Keratinocyte (primary cell): ENCODE measurements at regions not wholly inside any gene's neighbourhood (a gene's known extent, or its start where the extent isn't known, plus 50 kb on each side); places are given as distances from the start of the nearest gene placed in this dataset.

Source experiments
- DNase-seq: peaks from one replicate; pipeline ENCODE4 v3.0.0-alpha.2; 2011; ENCODE audit warnings: low read depth, missing footprints, low spot score
- FAIRE-seq: peaks from 2 replicates; lab custom pipeline; 2011; peaks lifted over from hg19 to GRCh38; lab: Jason Lieb, UNC
- H2AFZ ChIP-seq: 2 replicates; pipeline ENCODE4 v1.6.0; 2012; ENCODE audit warnings: low read length, control low read depth, inconsistent platforms; ENCODE audit not compliant: control insufficient read depth
- H3K27ac ChIP-seq: 2 replicates; pipeline ENCODE4 v1.5.1; 2011; ENCODE audit warnings: low read length; ENCODE audit not compliant: control insufficient read depth, insufficient read depth
- H3K27me3 ChIP-seq: 3 replicates; pipeline ENCODE4 v1.6.0; 2011; ENCODE audit warnings: low read length; ENCODE audit not compliant: control insufficient read depth, insufficient read depth; ENCODE audit errors: extremely low read depth
- H3K36me3 ChIP-seq, 2 experiments: 2 replicates in 1 of 2; 3 replicates in 1 of 2; pipeline ENCODE4 v1.5.1; 2011; ENCODE audit warnings: low read length in 2 of 2, mild to moderate bottlenecking in 1 of 2; ENCODE audit not compliant: control insufficient read depth in 2 of 2, insufficient read depth in 2 of 2; ENCODE audit errors: extremely low read depth in 1 of 2
- H3K4me1 ChIP-seq: 3 replicates; pipeline ENCODE4 v1.5.1; 2011; ENCODE audit warnings: low read length; ENCODE audit not compliant: control insufficient read depth, insufficient read depth; ENCODE audit errors: extremely low read depth
- H3K4me2 ChIP-seq: 3 replicates; pipeline ENCODE4 v1.6.0; 2011; ENCODE audit warnings: low read depth, low read length; ENCODE audit not compliant: control insufficient read depth, insufficient read depth; ENCODE audit errors: extremely low read depth
- H3K4me3 ChIP-seq, 3 experiments: fragments of 200-600 bp in 1 of 3; sonication (generic) in 1 of 3; 2 replicates in 2 of 3; 3 replicates in 1 of 3; pipeline ENCODE4 v1.5.1; 2011 to 2016; ENCODE audit warnings: low read length in 3 of 3, mild to moderate bottlenecking in 3 of 3, control low read depth in 2 of 3, inconsistent platforms in 1 of 3, low read depth in 1 of 3, mixed read lengths in 1 of 3, mixed run types in 1 of 3, moderate library complexity in 1 of 3; ENCODE audit not compliant: control insufficient read depth in 2 of 3, insufficient read depth in 2 of 3; ENCODE audit errors: extremely low read depth in 1 of 3
- H3K79me2 ChIP-seq: 2 replicates; pipeline ENCODE4 v1.6.0; 2012; ENCODE audit warnings: low read length; ENCODE audit not compliant: control insufficient read depth, insufficient read depth
- H3K9ac ChIP-seq: 3 replicates; pipeline ENCODE4 v1.6.0; 2011; ENCODE audit warnings: low read length; ENCODE audit not compliant: control insufficient read depth, insufficient read depth; ENCODE audit errors: extremely low read depth
- H3K9me1 ChIP-seq: 3 replicates; pipeline ENCODE4 v1.6.0; 2011; ENCODE audit warnings: low read length; ENCODE audit not compliant: control insufficient read depth, insufficient read depth; ENCODE audit errors: extremely low read depth
- H3K9me3 ChIP-seq: 2 replicates; pipeline ENCODE4 v1.5.1; 2012; ENCODE audit warnings: low read depth, low read length; ENCODE audit not compliant: control insufficient read depth
- H4K20me1 ChIP-seq: 3 replicates; pipeline ENCODE4 v1.6.0; 2011; ENCODE audit warnings: low read length; ENCODE audit not compliant: control insufficient read depth, insufficient read depth; ENCODE audit errors: extremely low read depth
- CTCF ChIP-seq, 3 experiments: IDR thresholded peaks in 1 of 3; conservative IDR thresholded peaks in 1 of 3; optimal IDR thresholded peaks in 1 of 3; 2 replicates in 2 of 3; 3 replicates in 1 of 3; pipeline versions ENCODE3 to v1.5.1; 2011; ENCODE audit warnings: low read length in 3 of 3, mild to moderate bottlenecking in 3 of 3, moderate library complexity in 2 of 3, control low read depth in 1 of 3, inconsistent platforms in 1 of 3; ENCODE audit not compliant: insufficient read depth in 2 of 3; ENCODE audit errors: extremely low read depth in 1 of 3
- EZH2 ChIP-seq: IDR thresholded peaks from one replicate; pipeline ENCODE4 v1.6.1; 2012; ENCODE audit warnings: inconsistent platforms, mild to moderate bottlenecking, low read length, moderate library complexity
- dilution Hi-C: fragments of 300-500 bp; cut with MboI; formaldehyde crosslinking; loops from one replicate; pipeline ENCODE4 v1.7.0; 2020; ENCODE audit warnings: low sequenced_read_pairs; ENCODE audit not compliant: extremely low pct_ligation_motif_present

DNA sequence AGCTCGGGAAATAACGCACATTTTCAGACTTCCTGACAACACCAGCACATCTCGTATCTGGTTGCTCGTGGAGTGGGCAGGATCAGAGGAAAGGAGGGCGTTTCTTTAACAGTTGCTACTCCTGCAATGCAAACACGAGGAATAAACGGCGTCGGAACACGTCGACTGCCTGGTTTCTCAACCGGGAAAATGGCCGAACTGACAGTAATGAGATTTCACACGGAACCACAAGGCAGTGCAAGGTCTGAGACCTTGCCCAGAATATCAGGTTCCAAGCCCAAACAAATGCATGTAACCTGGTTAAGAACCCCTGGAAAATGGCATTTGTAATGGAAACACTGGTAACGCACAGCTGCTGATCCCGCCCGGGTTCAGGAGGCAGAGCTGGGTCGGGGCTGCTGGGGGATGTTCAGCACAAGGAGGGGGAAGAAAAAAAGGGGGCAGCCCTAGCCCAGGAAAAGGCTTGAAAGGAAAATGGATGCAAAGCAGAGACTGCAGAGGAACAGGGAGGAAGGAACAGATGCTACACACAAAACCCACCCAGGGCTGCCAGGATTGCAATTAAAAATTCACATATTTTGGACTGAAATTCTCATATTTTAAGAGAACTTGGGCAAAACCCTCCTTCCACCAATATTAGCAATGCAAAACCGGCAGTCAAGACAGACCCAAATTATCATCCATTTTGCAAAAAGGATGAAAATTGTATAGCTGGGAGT, 61.6 kb upstream of the KLHL29 start:
- peaks cover 9% of the 10 kb centered on the region for H3K27me3 ChIP-seq
- H3K9me1 ChIP-seq: no peaks in the 10 kb centered on the region
- DNase-seq (no peak), FAIRE-seq (no peak)
- dilution Hi-C loops: no loop called here
- no peak overlapping the region for H3K27ac ChIP-seq
- H4K20me1 ChIP-seq: no peaks in the 10 kb centered on the region
- no peak overlapping the region for H3K9ac ChIP-seq
- no peaks in the 10 kb centered on the region for H3K4me1 ChIP-seq
- no peak overlapping the region for H3K4me2 ChIP-seq
- TF ChIP-seq CTCF (optimal IDR thresholded peaks at IDR 0.05 in 1 of 3, IDR thresholded peaks at IDR 0.05 in 1 of 3, conservative IDR thresholded peaks at IDR 0.05 in 1 of 3; ENCODE audit: extremely low read depth in 1 of 3, insufficient read depth in 2 of 3, low read length in 3 of 3): no peak
- TF ChIP-seq EZH2: no peak
- no peak overlapping the region for H2AFZ ChIP-seq
- no peaks in the 10 kb centered on the region for H3K9me3 ChIP-seq
- H3K4me3 ChIP-seq: no peak overlapping the region
- no peaks in the 10 kb centered on the region for H3K79me2 ChIP-seq
- H3K36me3 ChIP-seq: no peaks in the 10 kb centered on the region

DNA sequence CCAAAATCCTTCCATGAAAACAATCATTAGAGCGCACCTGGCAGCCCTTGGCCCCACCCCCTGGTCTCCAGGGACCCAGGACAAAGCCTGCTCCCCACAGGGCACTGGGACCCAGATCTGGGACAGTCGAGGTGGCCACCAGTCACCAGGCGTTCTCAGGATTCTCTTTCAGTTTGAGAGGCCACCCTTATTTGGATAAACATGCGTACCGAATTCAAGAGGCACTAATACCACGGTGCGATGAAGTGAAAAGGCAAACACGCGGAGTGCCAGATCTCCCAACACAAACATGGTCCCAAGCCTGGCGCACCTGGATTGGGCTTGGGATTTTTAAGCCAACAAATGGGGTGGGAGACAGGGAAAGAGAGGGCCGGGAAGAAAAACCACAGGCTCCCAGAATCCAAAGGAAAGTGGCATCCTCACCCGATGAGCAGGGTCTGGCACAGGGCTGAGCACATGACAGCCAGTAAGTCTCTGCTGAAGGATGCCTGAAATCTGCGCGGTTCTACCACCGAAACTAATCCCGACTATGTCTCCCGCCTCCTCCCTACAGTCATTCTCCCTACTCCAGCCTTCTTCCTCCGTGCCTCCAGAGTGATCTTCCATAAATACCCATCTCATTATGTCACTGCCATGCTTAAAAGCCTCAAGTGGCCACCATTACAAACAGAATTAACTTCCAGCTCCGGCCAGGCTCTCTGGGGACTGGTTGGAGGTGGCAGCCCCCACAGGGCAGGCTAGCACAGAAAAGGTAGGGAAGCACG, 60.9 kb upstream of the KLHL29 start:
- Histone ChIP-seq H3K27me3 (peaks cover 9% of the 10 kb centered on the region), H3K9me3 (no peaks in the 10 kb centered on the region), H3K79me2 (no peaks in the 10 kb centered on the region), H3K4me2 (no peak overlapping the region), H3K36me3 (no peaks in the 10 kb centered on the region), H3K9ac (no peak overlapping the region), H4K20me1 (no peaks in the 10 kb centered on the region), H2AFZ (no peak overlapping the region), H3K27ac (no peak overlapping the region), H3K9me1 (no peaks in the 10 kb centered on the region), H3K4me3 (no peak overlapping the region), H3K4me1 (no peaks in the 10 kb centered on the region)
- dilution Hi-C loops: no loop called here
- DNase-seq (no peak), FAIRE-seq (no peak)
- TF ChIP-seq CTCF (optimal IDR thresholded peaks at IDR 0.05 in 1 of 3, IDR thresholded peaks at IDR 0.05 in 1 of 3, conservative IDR thresholded peaks at IDR 0.05 in 1 of 3; ENCODE audit: extremely low read depth in 1 of 3, insufficient read depth in 2 of 3, low read length in 3 of 3) (no peak), EZH2 (no peak)
